Loucy (cell line): ENCODE measurements at regions not wholly inside any gene's neighbourhood (a gene's known extent, or its start where the extent isn't known, plus 50 kb on each side); places are given as distances from the start of the nearest gene placed in this dataset.

ENCODE experiments used
- H2AFZ ChIP-seq: fragments of 200-600 bp; sonication (generic); 2 replicates; pipeline ENCODE4 v1.6.0; 2016; ENCODE audit warnings: antibody characterized with exemption, mild to moderate bottlenecking, low read length, moderate library complexity
- H3F3A ChIP-seq: fragments of 200-600 bp; 2 replicates; pipeline ENCODE4 v1.6.0; 2016; ENCODE audit warnings: antibody characterized with exemption, low read depth, mild to moderate bottlenecking
- H3K27me3 ChIP-seq: fragments of 200-600 bp; sonication (generic); 2 replicates; pipeline ENCODE4 v1.6.1; 2014; ENCODE audit warnings: low read length, mild to moderate bottlenecking; ENCODE audit not compliant: insufficient read depth, poor library complexity, severe bottlenecking
- H3K36me3 ChIP-seq: fragments of 200-600 bp; sonication (generic); 2 replicates; pipeline ENCODE4 v1.6.1; 2016; ENCODE audit warnings: low read length; ENCODE audit not compliant: insufficient read depth
- H3K4me1 ChIP-seq: fragments of 200-600 bp; sonication (generic); 2 replicates; pipeline ENCODE4 v1.5.1; 2014; ENCODE audit warnings: low read length, mild to moderate bottlenecking; ENCODE audit not compliant: insufficient read depth, poor library complexity, severe bottlenecking
- H3K4me2 ChIP-seq: fragments of 200-600 bp; sonication (generic); 2 replicates; pipeline ENCODE4 v1.6.0; 2014; ENCODE audit warnings: antibody characterized with exemption, low read length, low read depth, mild to moderate bottlenecking; ENCODE audit not compliant: poor library complexity, severe bottlenecking
- H3K4me3 ChIP-seq: fragments of 200-600 bp; sonication (generic); 2 replicates; pipeline ENCODE4 v1.5.1; 2014; ENCODE audit warnings: low read length, mild to moderate bottlenecking, mixed read lengths; ENCODE audit not compliant: poor library complexity, severe bottlenecking
- H3K79me2 ChIP-seq: fragments of 200-600 bp; sonication (generic); 2 replicates; pipeline ENCODE4 v1.6.1; 2014; ENCODE audit warnings: low read length; ENCODE audit not compliant: insufficient read depth
- H3K9ac ChIP-seq: fragments of 200-600 bp; sonication (generic); 2 replicates; pipeline ENCODE4 v1.6.0; 2014; ENCODE audit warnings: mild to moderate bottlenecking, low read depth, low read length, moderate library complexity; ENCODE audit not compliant: poor library complexity, severe bottlenecking
- H3K9me2 ChIP-seq: fragments of 200-600 bp; sonication (generic); replicated peaks from 2 replicates; pipeline ENCODE4 v1.6.1; 2016; ENCODE audit warnings: low read depth, low read length, mixed read lengths
- H3K9me3 ChIP-seq: fragments of 200-600 bp; sonication (generic); 2 replicates; pipeline ENCODE4 v1.6.1; 2014; ENCODE audit warnings: mild to moderate bottlenecking, antibody characterized with exemption, low read length, low read depth; ENCODE audit not compliant: insufficient read depth
- H4K20me1 ChIP-seq: fragments of 200-600 bp; sonication (generic); 2 replicates; pipeline ENCODE4 v1.6.0; 2014; ENCODE audit warnings: antibody characterized with exemption, low read length, mild to moderate bottlenecking; ENCODE audit not compliant: insufficient read depth, poor library complexity, severe bottlenecking
- EZH2phosphoT487 ChIP-seq: fragments of 200-600 bp; IDR thresholded peaks from 2 replicates; pipeline ENCODE4 v1.6.1; 2018; ENCODE audit warnings: antibody characterized with exemption, mild to moderate bottlenecking, moderate library complexity, borderline replicate concordance
- TF ChIP-seq, protein P1 (sequence below): fragments of 200-600 bp; sonication (generic); conservative IDR thresholded peaks from 2 replicates; pipeline ENCODE4 v1.5.1; 2014; ENCODE audit warnings: mild to moderate bottlenecking, antibody characterized with exemption, low read length

DNA sequence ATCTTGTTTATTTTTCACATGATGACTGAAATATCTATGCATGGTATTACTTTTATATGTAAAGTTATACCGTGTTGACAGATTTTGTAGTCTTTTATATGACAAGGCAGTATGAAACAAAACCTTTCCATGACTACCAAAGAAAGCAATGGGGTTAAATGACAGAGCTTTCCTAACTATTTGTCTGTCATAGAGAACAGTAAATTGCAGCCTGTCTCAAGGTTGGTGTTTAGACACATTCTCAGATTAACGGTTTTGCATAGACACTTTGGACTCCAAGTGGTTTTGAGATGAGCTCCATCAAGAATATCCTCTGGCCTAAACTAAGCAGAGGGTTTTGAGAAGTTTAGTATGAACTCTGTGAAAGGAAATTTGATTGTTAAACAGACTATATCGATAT is 180.7 kb upstream of the TENM3 start:
- TF ChIP-seq, protein P1, sequence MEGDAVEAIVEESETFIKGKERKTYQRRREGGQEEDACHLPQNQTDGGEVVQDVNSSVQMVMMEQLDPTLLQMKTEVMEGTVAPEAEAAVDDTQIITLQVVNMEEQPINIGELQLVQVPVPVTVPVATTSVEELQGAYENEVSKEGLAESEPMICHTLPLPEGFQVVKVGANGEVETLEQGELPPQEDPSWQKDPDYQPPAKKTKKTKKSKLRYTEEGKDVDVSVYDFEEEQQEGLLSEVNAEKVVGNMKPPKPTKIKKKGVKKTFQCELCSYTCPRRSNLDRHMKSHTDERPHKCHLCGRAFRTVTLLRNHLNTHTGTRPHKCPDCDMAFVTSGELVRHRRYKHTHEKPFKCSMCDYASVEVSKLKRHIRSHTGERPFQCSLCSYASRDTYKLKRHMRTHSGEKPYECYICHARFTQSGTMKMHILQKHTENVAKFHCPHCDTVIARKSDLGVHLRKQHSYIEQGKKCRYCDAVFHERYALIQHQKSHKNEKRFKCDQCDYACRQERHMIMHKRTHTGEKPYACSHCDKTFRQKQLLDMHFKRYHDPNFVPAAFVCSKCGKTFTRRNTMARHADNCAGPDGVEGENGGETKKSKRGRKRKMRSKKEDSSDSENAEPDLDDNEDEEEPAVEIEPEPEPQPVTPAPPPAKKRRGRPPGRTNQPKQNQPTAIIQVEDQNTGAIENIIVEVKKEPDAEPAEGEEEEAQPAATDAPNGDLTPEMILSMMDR: no peak
- TF ChIP-seq EZH2phosphoT487: no peak
- no peaks in the 10 kb centered on the region for H3K9me2 ChIP-seq
- no peaks in the 10 kb centered on the region for H4K20me1 ChIP-seq
- H3K4me3 ChIP-seq: no peak overlapping the region
- H3K27me3 ChIP-seq: no peaks in the 10 kb centered on the region
- H2AFZ ChIP-seq: no peak overlapping the region
- H3K4me2 ChIP-seq: no peak overlapping the region
- H3F3A ChIP-seq: no peaks in the 10 kb centered on the region
- H3K79me2 ChIP-seq: no peaks in the 10 kb centered on the region
- H3K4me1 ChIP-seq: no peaks in the 10 kb centered on the region
- no peaks in the 10 kb centered on the region for H3K9me3 ChIP-seq
- H3K36me3 ChIP-seq: no peaks in the 10 kb centered on the region
- H3K9ac ChIP-seq: no peak overlapping the region

DNA sequence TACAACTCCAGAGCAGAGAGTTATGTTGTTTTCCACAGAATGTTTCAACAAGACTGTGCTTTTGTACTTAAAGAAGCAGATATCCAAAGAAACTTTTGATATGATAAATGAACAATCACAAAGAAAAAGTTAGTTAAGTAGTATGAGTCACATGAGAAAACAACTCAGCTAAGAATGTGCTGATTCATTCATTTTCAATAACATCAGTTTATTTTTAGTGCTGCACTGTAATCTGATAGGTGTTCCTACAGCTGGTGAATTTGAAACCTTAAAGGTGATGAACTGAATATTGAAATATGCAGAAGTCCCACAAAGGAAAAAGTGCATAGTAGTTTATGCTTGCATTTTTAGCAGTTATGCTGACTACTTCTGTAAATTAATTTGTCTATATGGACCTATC is 180.3 kb upstream of the TENM3 start:
- Histone ChIP-seq H2AFZ (no peak overlapping the region), H3K79me2 (no peaks in the 10 kb centered on the region), H3K9me3 (no peaks in the 10 kb centered on the region), H3K9me2 (no peaks in the 10 kb centered on the region), H3K27me3 (no peaks in the 10 kb centered on the region), H3K36me3 (no peaks in the 10 kb centered on the region), H4K20me1 (no peaks in the 10 kb centered on the region), H3F3A (no peaks in the 10 kb centered on the region), H3K4me1 (no peaks in the 10 kb centered on the region), H3K4me3 (no peak overlapping the region), H3K9ac (no peak overlapping the region), H3K4me2 (no peak overlapping the region)
- TF ChIP-seq EZH2phosphoT487: no peak
- TF ChIP-seq, protein P1: no peak

DNA sequence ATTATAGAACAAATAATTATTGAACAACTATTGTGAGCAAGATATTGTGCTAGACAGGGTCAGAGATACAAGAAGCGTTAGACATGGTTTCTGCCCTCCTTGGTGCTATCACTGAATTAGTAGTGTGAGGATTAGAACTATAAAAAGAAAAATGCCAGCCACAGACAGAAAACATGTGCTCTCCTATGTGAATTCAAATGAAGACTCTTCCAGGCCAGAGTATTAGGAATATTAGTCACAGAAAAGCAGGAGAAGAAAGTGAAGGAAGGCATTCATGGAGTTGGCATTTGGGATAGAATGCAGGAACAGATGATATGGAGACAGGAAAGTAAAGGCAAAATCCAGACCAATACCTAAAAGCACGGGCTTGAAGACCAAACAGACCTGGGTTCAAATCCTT is 179.6 kb upstream of the TENM3 start:
- Histone ChIP-seq H3K9me2 (no peaks in the 10 kb centered on the region), H3K9me3 (no peaks in the 10 kb centered on the region), H3K27me3 (no peaks in the 10 kb centered on the region), H3K79me2 (no peaks in the 10 kb centered on the region), H3K36me3 (no peaks in the 10 kb centered on the region), H3K4me1 (no peaks in the 10 kb centered on the region), H3K9ac (no peak overlapping the region), H3K4me2 (no peak overlapping the region), H4K20me1 (no peaks in the 10 kb centered on the region), H3K4me3 (no peak overlapping the region), H3F3A (no peaks in the 10 kb centered on the region), H2AFZ (no peak overlapping the region)
- TF ChIP-seq EZH2phosphoT487: no peak
- TF ChIP-seq, protein P1: no peak
